Testis (tissue), 2 donors: ENCODE measurements at regions not wholly inside any gene's neighbourhood (a gene's known extent, or its start where the extent isn't known, plus 50 kb on each side); places are given as distances from the start of the nearest gene placed in this dataset.

Experiments used
- DNase-seq: peaks from one replicate; pipeline ENCODE4 v3.0.0-alpha.2; 2019
- H3K27ac ChIP-seq, 2 donors: fragments of 200-600 bp; sonication (generic); one replicate each; pipeline ENCODE4 v1.5.1; 2019
- H3K27me3 ChIP-seq: fragments of 200-600 bp; sonication (generic); one replicate; pipeline ENCODE4 v1.5.1; 2019
- H3K36me3 ChIP-seq: fragments of 200-600 bp; sonication (generic); one replicate; pipeline ENCODE4 v1.5.1; 2017; ENCODE audit warnings: low read depth; ENCODE audit errors: missing control alignments
- H3K4me1 ChIP-seq: fragments of 200-600 bp; sonication (generic); one replicate; pipeline ENCODE4 v1.5.1; 2019
- H3K4me3 ChIP-seq, 2 donors: fragments of 200-600 bp; sonication (generic); one replicate each; pipeline ENCODE4 v1.5.1; 2017 to 2019
- H3K9me3 ChIP-seq: fragments of 200-600 bp; sonication (generic); one replicate; pipeline ENCODE4 v1.5.1; 2017
- CTCF ChIP-seq, 3 experiments: fragments of 450-650 bp in 2 of 3; fragments of 200-600 bp in 1 of 3; sonication (generic) in 1 of 3; IDR thresholded peaks; one replicate each; pipeline ENCODE4 v1.5.1; 2016 to 2019; ENCODE audit warnings: antibody characterized with exemption in 3 of 3, mild to moderate bottlenecking in 2 of 3, moderate library complexity in 1 of 3
- POLR2A ChIP-seq: fragments of 450-650 bp; IDR thresholded peaks from one replicate; pipeline ENCODE4 v1.6.1; 2017; ENCODE audit warnings: antibody characterized with exemption, mild to moderate bottlenecking, moderate library complexity
- WGBS, 2 donors: methylation state at CpG; one replicate each; pipeline ENCODE4 v1.1.5; 2018; 5-methylcytosine and 5-hydroxymethylcytosine counted together
- intact Hi-C: fragments of 100-400 bp; cut with DNase I; formaldehyde crosslinking; loops from one replicate; pipeline ENCODE4 v1.15.1; 2023; ENCODE audit warnings: low total_unique reads

GRCh38 chr1:187168297-187168696 lies 339.5 kb downstream of the PLA2G4A start:
- Histone ChIP-seq H3K27ac (no peak overlapping the region), H3K27me3 (no peaks in the 10 kb centered on the region), H3K4me3 (no peak overlapping the region), H3K4me1 (no peaks in the 10 kb centered on the region), H3K36me3 (no peaks in the 10 kb centered on the region), H3K9me3 (no peaks in the 10 kb centered on the region)
- DNase-seq = no peak
- intact Hi-C loops = no loop called here
- TF ChIP-seq CTCF (IDR thresholded peaks at IDR 0.05) (no peak), POLR2A (no peak)
- WGBS, 2 donors = 44 to 65% methylated on average over 2 of the region's 2 CpGs

- H3K27me3 ChIP-seq = no peaks in the 10 kb centered on the region
- intact Hi-C loops = no loop called here
- H3K9me3 ChIP-seq = no peaks in the 10 kb centered on the region
- DNase-seq = no peak
- 84 to 87% methylated on average over 2 of the region's 2 CpGs for WGBS, 2 donors
- no peaks in the 10 kb centered on the region for H3K36me3 ChIP-seq
- no peaks in the 10 kb centered on the region for H3K4me1 ChIP-seq
- H3K27ac ChIP-seq = no peak overlapping the region
- TF ChIP-seq POLR2A (no peak), CTCF (IDR thresholded peaks at IDR 0.05) (no peak)
- H3K4me3 ChIP-seq = no peak overlapping the region
Measured at GRCh38 chr1:187185389-187185788, 356.6 kb downstream of the PLA2G4A start.

GRCh38 chr1:187197685-187198084 lies 368.9 kb downstream of the PLA2G4A start:
- Histone ChIP-seq H3K4me1 (no peaks in the 10 kb centered on the region), H3K9me3 (no peaks in the 10 kb centered on the region), H3K36me3 (no peaks in the 10 kb centered on the region), H3K27me3 (no peaks in the 10 kb centered on the region), H3K27ac (no peak overlapping the region), H3K4me3 (no peak overlapping the region)
- no peak for DNase-seq
- no peak for TF ChIP-seq POLR2A
- TF ChIP-seq CTCF (IDR thresholded peaks at IDR 0.05) = no peak
- intact Hi-C loops = no loop called here

- no peaks in the 10 kb centered on the region for H3K9me3 ChIP-seq
- TF ChIP-seq CTCF (IDR thresholded peaks at IDR 0.05) = no peak
- no peak for TF ChIP-seq POLR2A
- no peak for DNase-seq
- no peak overlapping the region for H3K27ac ChIP-seq
- 97 to 98% methylated on average over 5 of the region's 5 CpGs for WGBS, 2 donors
- H3K27me3 ChIP-seq = no peaks in the 10 kb centered on the region
- intact Hi-C loops = no loop called here
- H3K4me1 ChIP-seq = no peaks in the 10 kb centered on the region
- no peaks in the 10 kb centered on the region for H3K36me3 ChIP-seq
- H3K4me3 ChIP-seq = no peak overlapping the region
Measured at GRCh38 chr1:187203257-187203656, 374.5 kb downstream of the PLA2G4A start.

GRCh38 chr1:187212377-187212776 lies 383.6 kb downstream of the PLA2G4A start:
- Histone ChIP-seq H3K36me3 (no peaks in the 10 kb centered on the region), H3K4me3 (no peak overlapping the region), H3K4me1 (no peaks in the 10 kb centered on the region), H3K9me3 (no peaks in the 10 kb centered on the region), H3K27me3 (no peaks in the 10 kb centered on the region), H3K27ac (no peak overlapping the region)
- WGBS, 2 donors = 75 to 83% methylated on average over 2 of the region's 2 CpGs
- TF ChIP-seq POLR2A = no peak
- TF ChIP-seq CTCF (IDR thresholded peaks at IDR 0.05) = no peak
- no peak for DNase-seq
- intact Hi-C loops = no loop called here
